H1 (cell line): ENCODE measurements at regions not wholly inside any gene's neighbourhood (a gene's known extent, or its start where the extent isn't known, plus 50 kb on each side); places are given as distances from the start of the nearest gene placed in this dataset.

Source experiments
- EP300 ChIP-seq, 2 experiments: IDR thresholded peaks; 1 replicate in 1 of 2; 2 replicates in 1 of 2; pipeline ENCODE4 v1.6.1; 2011 to 2012; ENCODE audit warnings: low read depth in 2 of 2, low read length in 2 of 2, mild to moderate bottlenecking in 2 of 2, borderline replicate concordance in 1 of 2, inconsistent platforms in 1 of 2, moderate library complexity in 1 of 2
- HDAC6 ChIP-seq: IDR thresholded peaks from one replicate; pipeline ENCODE4 v1.7.1; 2012; ENCODE audit warnings: low read depth, mild to moderate bottlenecking, inconsistent platforms, low read length, moderate library complexity
- TF ChIP-seq, protein P1 (sequence below): fragments of 300-600 bp; sonication (generic); IDR thresholded peaks from 2 replicates; pipeline ENCODE4 v1.7.1; 2012; ENCODE audit warnings: low read length, moderate library complexity, mild to moderate bottlenecking, inconsistent platforms; ENCODE audit not compliant: insufficient replicate concordance

- TF ChIP-seq, protein P1, sequence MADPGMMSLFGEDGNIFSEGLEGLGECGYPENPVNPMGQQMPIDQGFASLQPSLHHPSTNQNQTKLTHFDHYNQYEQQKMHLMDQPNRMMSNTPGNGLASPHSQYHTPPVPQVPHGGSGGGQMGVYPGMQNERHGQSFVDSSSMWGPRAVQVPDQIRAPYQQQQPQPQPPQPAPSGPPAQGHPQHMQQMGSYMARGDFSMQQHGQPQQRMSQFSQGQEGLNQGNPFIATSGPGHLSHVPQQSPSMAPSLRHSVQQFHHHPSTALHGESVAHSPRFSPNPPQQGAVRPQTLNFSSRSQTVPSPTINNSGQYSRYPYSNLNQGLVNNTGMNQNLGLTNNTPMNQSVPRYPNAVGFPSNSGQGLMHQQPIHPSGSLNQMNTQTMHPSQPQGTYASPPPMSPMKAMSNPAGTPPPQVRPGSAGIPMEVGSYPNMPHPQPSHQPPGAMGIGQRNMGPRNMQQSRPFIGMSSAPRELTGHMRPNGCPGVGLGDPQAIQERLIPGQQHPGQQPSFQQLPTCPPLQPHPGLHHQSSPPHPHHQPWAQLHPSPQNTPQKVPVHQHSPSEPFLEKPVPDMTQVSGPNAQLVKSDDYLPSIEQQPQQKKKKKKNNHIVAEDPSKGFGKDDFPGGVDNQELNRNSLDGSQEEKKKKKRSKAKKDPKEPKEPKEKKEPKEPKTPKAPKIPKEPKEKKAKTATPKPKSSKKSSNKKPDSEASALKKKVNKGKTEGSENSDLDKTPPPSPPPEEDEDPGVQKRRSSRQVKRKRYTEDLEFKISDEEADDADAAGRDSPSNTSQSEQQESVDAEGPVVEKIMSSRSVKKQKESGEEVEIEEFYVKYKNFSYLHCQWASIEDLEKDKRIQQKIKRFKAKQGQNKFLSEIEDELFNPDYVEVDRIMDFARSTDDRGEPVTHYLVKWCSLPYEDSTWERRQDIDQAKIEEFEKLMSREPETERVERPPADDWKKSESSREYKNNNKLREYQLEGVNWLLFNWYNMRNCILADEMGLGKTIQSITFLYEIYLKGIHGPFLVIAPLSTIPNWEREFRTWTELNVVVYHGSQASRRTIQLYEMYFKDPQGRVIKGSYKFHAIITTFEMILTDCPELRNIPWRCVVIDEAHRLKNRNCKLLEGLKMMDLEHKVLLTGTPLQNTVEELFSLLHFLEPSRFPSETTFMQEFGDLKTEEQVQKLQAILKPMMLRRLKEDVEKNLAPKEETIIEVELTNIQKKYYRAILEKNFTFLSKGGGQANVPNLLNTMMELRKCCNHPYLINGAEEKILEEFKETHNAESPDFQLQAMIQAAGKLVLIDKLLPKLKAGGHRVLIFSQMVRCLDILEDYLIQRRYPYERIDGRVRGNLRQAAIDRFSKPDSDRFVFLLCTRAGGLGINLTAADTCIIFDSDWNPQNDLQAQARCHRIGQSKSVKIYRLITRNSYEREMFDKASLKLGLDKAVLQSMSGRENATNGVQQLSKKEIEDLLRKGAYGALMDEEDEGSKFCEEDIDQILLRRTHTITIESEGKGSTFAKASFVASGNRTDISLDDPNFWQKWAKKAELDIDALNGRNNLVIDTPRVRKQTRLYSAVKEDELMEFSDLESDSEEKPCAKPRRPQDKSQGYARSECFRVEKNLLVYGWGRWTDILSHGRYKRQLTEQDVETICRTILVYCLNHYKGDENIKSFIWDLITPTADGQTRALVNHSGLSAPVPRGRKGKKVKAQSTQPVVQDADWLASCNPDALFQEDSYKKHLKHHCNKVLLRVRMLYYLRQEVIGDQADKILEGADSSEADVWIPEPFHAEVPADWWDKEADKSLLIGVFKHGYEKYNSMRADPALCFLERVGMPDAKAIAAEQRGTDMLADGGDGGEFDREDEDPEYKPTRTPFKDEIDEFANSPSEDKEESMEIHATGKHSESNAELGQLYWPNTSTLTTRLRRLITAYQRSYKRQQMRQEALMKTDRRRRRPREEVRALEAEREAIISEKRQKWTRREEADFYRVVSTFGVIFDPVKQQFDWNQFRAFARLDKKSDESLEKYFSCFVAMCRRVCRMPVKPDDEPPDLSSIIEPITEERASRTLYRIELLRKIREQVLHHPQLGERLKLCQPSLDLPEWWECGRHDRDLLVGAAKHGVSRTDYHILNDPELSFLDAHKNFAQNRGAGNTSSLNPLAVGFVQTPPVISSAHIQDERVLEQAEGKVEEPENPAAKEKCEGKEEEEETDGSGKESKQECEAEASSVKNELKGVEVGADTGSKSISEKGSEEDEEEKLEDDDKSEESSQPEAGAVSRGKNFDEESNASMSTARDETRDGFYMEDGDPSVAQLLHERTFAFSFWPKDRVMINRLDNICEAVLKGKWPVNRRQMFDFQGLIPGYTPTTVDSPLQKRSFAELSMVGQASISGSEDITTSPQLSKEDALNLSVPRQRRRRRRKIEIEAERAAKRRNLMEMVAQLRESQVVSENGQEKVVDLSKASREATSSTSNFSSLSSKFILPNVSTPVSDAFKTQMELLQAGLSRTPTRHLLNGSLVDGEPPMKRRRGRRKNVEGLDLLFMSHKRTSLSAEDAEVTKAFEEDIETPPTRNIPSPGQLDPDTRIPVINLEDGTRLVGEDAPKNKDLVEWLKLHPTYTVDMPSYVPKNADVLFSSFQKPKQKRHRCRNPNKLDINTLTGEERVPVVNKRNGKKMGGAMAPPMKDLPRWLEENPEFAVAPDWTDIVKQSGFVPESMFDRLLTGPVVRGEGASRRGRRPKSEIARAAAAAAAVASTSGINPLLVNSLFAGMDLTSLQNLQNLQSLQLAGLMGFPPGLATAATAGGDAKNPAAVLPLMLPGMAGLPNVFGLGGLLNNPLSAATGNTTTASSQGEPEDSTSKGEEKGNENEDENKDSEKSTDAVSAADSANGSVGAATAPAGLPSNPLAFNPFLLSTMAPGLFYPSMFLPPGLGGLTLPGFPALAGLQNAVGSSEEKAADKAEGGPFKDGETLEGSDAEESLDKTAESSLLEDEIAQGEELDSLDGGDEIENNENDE: no peak
- no peak for TF ChIP-seq EP300 (IDR thresholded peaks at IDR 0.05; ENCODE audit: borderline replicate concordance in 1 of 2, low read depth in 2 of 2, low read length in 2 of 2)
- TF ChIP-seq HDAC6: no peak
Measured at GRCh38 chr14:41137741-41138140, 468.9 kb upstream of the LRFN5 start (continued).
